GM12878 (cell line): ENCODE measurements at regions not wholly inside any gene's neighbourhood (a gene's known extent, or its start where the extent isn't known, plus 50 kb on each side); places are given as distances from the start of the nearest gene placed in this dataset.

Experiments
- EGR1 ChIP-seq, 2 experiments: IDR thresholded peaks; 1 replicate in 1 of 2; 2 replicates in 1 of 2; pipeline ENCODE4 v1.6.1; 2011 to 2012; ENCODE audit warnings: low read depth in 2 of 2, low read length in 2 of 2, borderline replicate concordance in 1 of 2, mild to moderate bottlenecking in 1 of 2, moderate library complexity in 1 of 2
- GABPA ChIP-seq: IDR thresholded peaks from 2 replicates; pipeline ENCODE4 v1.6.1; 2014; ENCODE audit warnings: antibody characterized with exemption, low read depth, mild to moderate bottlenecking, inconsistent platforms
- JUND ChIP-seq: IDR thresholded peaks from 2 replicates; pipeline ENCODE4 v1.6.1; 2012; ENCODE audit warnings: low read depth, mild to moderate bottlenecking, low read length, improper control_type of control experiment, moderate library complexity
- TF ChIP-seq, protein P1 (sequence below), 3 experiments: IDR thresholded peaks in 2 of 3; conservative IDR thresholded peaks in 1 of 3; 2 replicates each; pipeline ENCODE4 v1.5.1; 2011; ENCODE audit warnings: low read depth in 3 of 3, low read length in 3 of 3, mild to moderate bottlenecking in 3 of 3, control low read depth in 2 of 3, moderate library complexity in 2 of 3, inconsistent platforms in 1 of 3, mixed read lengths in 1 of 3; ENCODE audit not compliant: control insufficient read depth in 2 of 3, insufficient read depth in 1 of 3; ENCODE audit errors: extremely low read depth in 1 of 3
- TF ChIP-seq, protein P2 (sequence below): fragments of 450-650 bp; formaldehyde crosslinking; IDR thresholded peaks from 2 replicates; pipeline ENCODE4 v1.4.0; 2020; ENCODE audit warnings: mild to moderate bottlenecking, moderate library complexity
- TF ChIP-seq, protein P3 (sequence below): IDR thresholded peaks from 2 replicates; pipeline ENCODE4 v1.6.1; 2012; ENCODE audit warnings: low read length, inconsistent platforms

DNA sequence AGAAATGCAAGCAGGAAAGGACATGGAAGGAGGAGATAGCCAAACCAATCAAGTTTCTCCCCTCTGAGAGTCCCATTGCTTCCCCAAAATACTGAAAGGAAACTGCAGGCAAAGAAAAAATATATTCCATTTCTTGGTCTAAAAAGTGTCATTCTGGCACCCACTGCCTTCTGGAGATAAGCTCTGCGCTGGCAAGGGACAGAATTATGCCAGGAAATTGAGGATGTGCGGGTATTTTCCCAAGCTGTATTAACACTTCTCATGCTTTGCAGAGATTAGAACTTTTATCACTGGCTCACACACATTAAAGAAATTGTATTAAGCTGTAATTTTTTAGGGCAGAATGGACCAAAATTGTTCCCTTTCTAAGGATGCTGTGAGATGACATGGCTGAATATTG lies 381.2 kb upstream of the DUSP10 start:
- no peak for TF ChIP-seq EGR1 (IDR thresholded peaks at IDR 0.05; ENCODE audit: borderline replicate concordance in 1 of 2, low read depth in 2 of 2, low read length in 2 of 2)
- TF ChIP-seq, protein P1, sequence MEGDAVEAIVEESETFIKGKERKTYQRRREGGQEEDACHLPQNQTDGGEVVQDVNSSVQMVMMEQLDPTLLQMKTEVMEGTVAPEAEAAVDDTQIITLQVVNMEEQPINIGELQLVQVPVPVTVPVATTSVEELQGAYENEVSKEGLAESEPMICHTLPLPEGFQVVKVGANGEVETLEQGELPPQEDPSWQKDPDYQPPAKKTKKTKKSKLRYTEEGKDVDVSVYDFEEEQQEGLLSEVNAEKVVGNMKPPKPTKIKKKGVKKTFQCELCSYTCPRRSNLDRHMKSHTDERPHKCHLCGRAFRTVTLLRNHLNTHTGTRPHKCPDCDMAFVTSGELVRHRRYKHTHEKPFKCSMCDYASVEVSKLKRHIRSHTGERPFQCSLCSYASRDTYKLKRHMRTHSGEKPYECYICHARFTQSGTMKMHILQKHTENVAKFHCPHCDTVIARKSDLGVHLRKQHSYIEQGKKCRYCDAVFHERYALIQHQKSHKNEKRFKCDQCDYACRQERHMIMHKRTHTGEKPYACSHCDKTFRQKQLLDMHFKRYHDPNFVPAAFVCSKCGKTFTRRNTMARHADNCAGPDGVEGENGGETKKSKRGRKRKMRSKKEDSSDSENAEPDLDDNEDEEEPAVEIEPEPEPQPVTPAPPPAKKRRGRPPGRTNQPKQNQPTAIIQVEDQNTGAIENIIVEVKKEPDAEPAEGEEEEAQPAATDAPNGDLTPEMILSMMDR (IDR thresholded peaks at IDR 0.05 in 2 of 3, conservative IDR thresholded peaks at IDR 0.05 in 1 of 3; ENCODE audit: control insufficient read depth in 2 of 3, extremely low read depth in 1 of 3, insufficient read depth in 1 of 3, low read depth in 3 of 3, low read length in 3 of 3): no peak
- no peak for TF ChIP-seq GABPA
- TF ChIP-seq, protein P2, sequence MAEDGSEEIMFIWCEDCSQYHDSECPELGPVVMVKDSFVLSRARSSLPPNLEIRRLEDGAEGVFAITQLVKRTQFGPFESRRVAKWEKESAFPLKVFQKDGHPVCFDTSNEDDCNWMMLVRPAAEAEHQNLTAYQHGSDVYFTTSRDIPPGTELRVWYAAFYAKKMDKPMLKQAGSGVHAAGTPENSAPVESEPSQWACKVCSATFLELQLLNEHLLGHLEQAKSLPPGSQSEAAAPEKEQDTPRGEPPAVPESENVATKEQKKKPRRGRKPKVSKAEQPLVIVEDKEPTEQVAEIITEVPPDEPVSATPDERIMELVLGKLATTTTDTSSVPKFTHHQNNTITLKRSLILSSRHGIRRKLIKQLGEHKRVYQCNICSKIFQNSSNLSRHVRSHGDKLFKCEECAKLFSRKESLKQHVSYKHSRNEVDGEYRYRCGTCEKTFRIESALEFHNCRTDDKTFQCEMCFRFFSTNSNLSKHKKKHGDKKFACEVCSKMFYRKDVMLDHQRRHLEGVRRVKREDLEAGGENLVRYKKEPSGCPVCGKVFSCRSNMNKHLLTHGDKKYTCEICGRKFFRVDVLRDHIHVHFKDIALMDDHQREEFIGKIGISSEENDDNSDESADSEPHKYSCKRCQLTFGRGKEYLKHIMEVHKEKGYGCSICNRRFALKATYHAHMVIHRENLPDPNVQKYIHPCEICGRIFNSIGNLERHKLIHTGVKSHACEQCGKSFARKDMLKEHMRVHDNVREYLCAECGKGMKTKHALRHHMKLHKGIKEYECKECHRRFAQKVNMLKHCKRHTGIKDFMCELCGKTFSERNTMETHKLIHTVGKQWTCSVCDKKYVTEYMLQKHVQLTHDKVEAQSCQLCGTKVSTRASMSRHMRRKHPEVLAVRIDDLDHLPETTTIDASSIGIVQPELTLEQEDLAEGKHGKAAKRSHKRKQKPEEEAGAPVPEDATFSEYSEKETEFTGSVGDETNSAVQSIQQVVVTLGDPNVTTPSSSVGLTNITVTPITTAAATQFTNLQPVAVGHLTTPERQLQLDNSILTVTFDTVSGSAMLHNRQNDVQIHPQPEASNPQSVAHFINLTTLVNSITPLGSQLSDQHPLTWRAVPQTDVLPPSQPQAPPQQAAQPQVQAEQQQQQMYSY (CRISPR knock-in tag): no peak
- TF ChIP-seq JUND: no peak
- TF ChIP-seq, protein P3, sequence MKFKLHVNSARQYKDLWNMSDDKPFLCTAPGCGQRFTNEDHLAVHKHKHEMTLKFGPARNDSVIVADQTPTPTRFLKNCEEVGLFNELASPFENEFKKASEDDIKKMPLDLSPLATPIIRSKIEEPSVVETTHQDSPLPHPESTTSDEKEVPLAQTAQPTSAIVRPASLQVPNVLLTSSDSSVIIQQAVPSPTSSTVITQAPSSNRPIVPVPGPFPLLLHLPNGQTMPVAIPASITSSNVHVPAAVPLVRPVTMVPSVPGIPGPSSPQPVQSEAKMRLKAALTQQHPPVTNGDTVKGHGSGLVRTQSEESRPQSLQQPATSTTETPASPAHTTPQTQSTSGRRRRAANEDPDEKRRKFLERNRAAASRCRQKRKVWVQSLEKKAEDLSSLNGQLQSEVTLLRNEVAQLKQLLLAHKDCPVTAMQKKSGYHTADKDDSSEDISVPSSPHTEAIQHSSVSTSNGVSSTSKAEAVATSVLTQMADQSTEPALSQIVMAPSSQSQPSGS: no peak
